Psoas muscle (tissue), 7 donors: ENCODE measurements at regions not wholly inside any gene's neighbourhood (a gene's known extent, or its start where the extent isn't known, plus 50 kb on each side); places are given as distances from the start of the nearest gene placed in this dataset.

Experiments
- ATAC-seq, 4 donors: fragments of 200-7000 bp; cut with Tn5 transposase; one replicate each; pipeline ENCODE4 v1.9.1; 2020; ENCODE audit warnings: moderate library complexity in 3 of 4, mild to moderate bottlenecking in 2 of 4
- DNase-seq, 2 donors: peaks; one replicate each; pipeline ENCODE4 v3.0.0-alpha.2; 2020
- H3K27ac ChIP-seq: fragments of 200-600 bp; one replicate; pipeline ENCODE4 v1.8.0; 2022
- H3K27me3 ChIP-seq, 3 donors: fragments of 200-600 bp in 1 of 3; one replicate each; pipeline versions ENCODE4 v1.6.1 to v1.8.0; 2013 to 2022; ENCODE audit warnings: low read length in 2 of 3, mild to moderate bottlenecking in 2 of 3, moderate library complexity in 1 of 3; ENCODE audit not compliant: insufficient read depth in 3 of 3
- H3K36me3 ChIP-seq, 2 donors: fragments of 200-600 bp in 1 of 2; one replicate each; pipeline versions ENCODE4 v1.6.1 to v1.8.0; 2013 to 2022; ENCODE audit warnings: low read depth in 1 of 2, mild to moderate bottlenecking in 1 of 2, moderate library complexity in 1 of 2; ENCODE audit not compliant: insufficient read depth in 1 of 2
- H3K4me1 ChIP-seq: fragments of 200-600 bp; one replicate; pipeline ENCODE4 v1.8.0; 2022
- H3K4me3 ChIP-seq: fragments of 200-600 bp; one replicate; pipeline ENCODE4 v1.8.0; 2022; ENCODE audit warnings: mild to moderate bottlenecking
- H3K9me3 ChIP-seq: fragments of 200-600 bp; one replicate; pipeline ENCODE4 v1.8.0; 2022
- WGBS, 3 donors: extraction: QIAGEN DNeasy Blood & Tissue Kit; methylation state at CpG; one replicate each; pipeline versions ENCODE4 v1.1.6 to v1.1.7; 2013; 5-methylcytosine and 5-hydroxymethylcytosine counted together
- intact Hi-C, 2 donors: fragments of 100-400 bp; cut with DNase I; formaldehyde crosslinking; loops; one replicate each; pipeline versions ENCODE4 v1.11.0 to v1.14.2; 2022
- TF ChIP-seq, protein P1 (sequence below): fragments of 200-600 bp; IDR thresholded peaks from one replicate; pipeline ENCODE4 v1.8.0; 2022; ENCODE audit warnings: antibody characterized with exemption
- donor health status: healthy with polysubstance abuse.
- donor health status: DM: no; HTN: no; CAD: no; lungs with moderate emphysema.
- donor health status: Bipolar disorder and iron deficiency.
- donor health status: healthy.
- donor health status: DM: yes; HTN: yes; CAD: no.
- donor health status: DM: no; HTN: no; CAD: no.
- donor health status: DM: yes; HTN: yes; CAD: no.

DNA sequence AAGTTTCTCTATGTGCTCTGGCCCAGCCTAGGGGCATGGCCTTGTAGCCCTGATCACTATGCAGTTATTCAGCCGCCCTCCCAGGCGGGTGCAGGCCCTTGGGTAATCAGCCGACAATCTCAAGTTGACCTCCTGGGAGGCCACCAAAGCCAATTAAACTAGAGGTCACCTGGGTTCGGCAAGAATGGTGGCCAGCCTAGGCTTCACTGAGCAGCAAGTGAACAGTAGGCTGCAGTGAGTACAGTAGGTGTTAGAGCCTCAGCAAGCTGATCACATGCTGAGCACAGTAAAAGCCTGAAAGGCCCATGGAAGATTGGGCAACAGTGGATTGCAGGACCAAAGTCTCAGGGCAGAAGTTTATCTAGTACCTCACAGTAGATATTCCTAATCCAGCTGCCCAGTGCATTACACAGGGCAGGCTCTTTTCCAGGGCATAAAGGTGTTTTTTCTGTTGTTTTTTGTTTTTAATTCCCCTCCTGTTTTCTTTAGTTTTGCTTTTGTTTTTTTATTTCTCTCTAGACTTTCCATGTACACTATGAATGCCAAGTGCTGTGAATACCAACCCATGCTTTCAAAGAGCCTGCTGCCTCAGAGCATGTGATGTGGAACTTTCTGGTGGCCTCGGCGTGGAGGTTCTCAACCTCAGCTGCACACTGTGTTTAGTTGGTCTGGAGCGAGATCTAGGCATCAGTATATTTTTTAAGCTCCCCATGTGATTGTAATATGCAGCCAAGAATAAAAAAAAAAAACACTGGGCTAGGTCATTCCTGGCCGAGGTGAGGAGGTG is 55.9 kb upstream of the ATL2 start:
- H3K27me3 ChIP-seq, result no peaks in the 10 kb centered on the region
- no peak overlapping the region for H3K27ac ChIP-seq
- WGBS, 3 donors, result 70 to 82% (median 71%) methylated on average over 8 of the region's 8 CpGs
- no peak overlapping the region for H3K4me3 ChIP-seq
- TF ChIP-seq, protein P1, sequence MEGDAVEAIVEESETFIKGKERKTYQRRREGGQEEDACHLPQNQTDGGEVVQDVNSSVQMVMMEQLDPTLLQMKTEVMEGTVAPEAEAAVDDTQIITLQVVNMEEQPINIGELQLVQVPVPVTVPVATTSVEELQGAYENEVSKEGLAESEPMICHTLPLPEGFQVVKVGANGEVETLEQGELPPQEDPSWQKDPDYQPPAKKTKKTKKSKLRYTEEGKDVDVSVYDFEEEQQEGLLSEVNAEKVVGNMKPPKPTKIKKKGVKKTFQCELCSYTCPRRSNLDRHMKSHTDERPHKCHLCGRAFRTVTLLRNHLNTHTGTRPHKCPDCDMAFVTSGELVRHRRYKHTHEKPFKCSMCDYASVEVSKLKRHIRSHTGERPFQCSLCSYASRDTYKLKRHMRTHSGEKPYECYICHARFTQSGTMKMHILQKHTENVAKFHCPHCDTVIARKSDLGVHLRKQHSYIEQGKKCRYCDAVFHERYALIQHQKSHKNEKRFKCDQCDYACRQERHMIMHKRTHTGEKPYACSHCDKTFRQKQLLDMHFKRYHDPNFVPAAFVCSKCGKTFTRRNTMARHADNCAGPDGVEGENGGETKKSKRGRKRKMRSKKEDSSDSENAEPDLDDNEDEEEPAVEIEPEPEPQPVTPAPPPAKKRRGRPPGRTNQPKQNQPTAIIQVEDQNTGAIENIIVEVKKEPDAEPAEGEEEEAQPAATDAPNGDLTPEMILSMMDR, result no peak
- ATAC-seq, result peak in 2 of 4 donors; percentile 46 to 57
- DNase-seq, result no peak
- no peaks in the 10 kb centered on the region for H3K9me3 ChIP-seq
- H3K36me3 ChIP-seq, result no peaks in the 10 kb centered on the region
- intact Hi-C loops, result no loop called here
- no peaks in the 10 kb centered on the region for H3K4me1 ChIP-seq

DNA sequence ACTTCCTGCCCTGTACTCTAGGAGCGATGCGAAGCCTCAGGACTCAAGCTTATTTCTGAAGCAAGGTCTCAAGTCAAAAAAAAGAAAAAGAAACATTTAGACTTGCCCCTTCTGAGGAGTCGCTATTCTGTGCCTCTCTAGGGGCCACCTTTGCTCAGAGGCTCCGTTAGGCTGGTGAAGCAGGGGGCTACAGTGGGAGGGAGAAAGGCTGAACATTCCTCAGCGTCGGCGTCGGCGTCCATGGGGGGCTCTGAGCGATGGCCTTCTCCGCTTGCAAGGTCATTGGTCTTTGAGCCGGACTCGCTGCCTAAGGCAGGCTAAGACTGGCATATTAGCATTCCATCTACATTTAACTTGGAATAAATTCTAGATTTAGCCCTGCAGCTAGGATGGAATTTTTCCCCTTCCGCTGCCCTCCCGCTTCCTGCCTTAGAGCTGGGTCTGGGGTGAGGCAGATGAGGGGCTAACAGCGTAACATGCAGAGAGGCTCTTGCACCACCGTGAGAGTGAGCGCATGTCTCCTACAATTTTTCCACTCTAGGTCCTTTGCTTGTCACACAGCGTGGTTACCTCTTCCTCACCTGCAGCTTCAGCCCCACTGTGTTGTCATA is 53.6 kb upstream of the ATL2 start:
- H3K9me3 ChIP-seq, result no peaks in the 10 kb centered on the region
- H3K27ac ChIP-seq, result no peak overlapping the region
- H3K4me3 ChIP-seq, result no peak overlapping the region
- no peaks in the 10 kb centered on the region for H3K27me3 ChIP-seq
- no peaks in the 10 kb centered on the region for H3K4me1 ChIP-seq
- H3K36me3 ChIP-seq, result no peaks in the 10 kb centered on the region
- ATAC-seq (no peak), DNase-seq (no peak)
- 79 to 82% (median 81%) methylated on average over 19 of the region's 19 CpGs for WGBS, 3 donors
- TF ChIP-seq, protein P1, result no peak
- intact Hi-C loops, result no loop called here

DNA sequence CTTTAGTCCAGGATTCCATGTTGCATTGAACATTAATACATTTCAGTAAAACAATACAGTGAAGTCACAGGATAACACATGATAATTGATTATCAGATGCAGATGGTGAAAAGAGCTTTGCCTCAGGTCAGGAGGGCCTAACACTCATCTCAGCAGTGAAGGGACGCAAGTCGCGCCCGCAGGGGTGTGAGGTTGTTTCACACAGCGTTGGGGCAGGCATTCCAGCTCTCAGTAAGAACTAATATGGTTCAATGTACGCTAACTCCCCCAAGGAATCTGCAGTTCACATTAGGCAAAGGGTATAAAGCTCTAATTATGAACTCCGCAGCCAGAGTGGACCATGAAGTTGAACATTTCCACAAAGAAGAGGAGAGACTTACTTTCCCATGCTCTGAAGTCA is 53.1 kb upstream of the ATL2 start:
- ATAC-seq (no peak), DNase-seq (no peak)
- intact Hi-C loops, result no loop called here

DNA sequence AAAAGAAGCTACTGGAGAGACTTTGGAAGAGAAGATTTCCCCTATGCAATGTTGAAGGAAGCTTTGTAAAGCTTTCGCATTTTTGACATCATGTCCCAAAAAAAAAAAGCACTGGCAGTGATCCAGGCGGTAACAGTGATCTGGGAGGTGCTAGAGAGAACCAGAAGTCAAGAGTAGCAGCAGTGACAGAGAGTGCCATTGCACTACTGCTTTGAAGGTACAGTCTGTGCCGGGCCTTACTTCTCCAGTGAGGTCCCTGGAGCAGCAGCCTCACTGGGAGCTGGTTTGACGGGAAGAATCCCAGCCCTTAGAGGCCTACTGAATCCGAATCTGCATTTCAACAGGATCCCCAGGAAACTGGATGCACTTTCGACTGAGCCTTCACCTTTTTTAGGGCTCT is 50.9 kb upstream of the ATL2 start:
- intact Hi-C loops, result no loop called here
- ATAC-seq, result no peak
- WGBS, 3 donors, result 67 to 76% (median 72%) methylated on average over 6 of the region's 6 CpGs
- no peak for DNase-seq
- Histone ChIP-seq H3K4me1 (no peaks in the 10 kb centered on the region), H3K9me3 (no peaks in the 10 kb centered on the region), H3K27ac (no peak overlapping the region), H3K4me3 (no peak overlapping the region), H3K36me3 (no peaks in the 10 kb centered on the region), H3K27me3 (no peaks in the 10 kb centered on the region)
- TF ChIP-seq, protein P1, result no peak

More for the DNA sequence above, 53.1 kb upstream of the ATL2 start:
- H3K4me1 ChIP-seq, result no peaks in the 10 kb centered on the region
- no peak overlapping the region for H3K4me3 ChIP-seq
- 85 to 90% (median 90%) methylated on average over 7 of the region's 7 CpGs for WGBS, 3 donors
- TF ChIP-seq, protein P1, result no peak
- no peaks in the 10 kb centered on the region for H3K27me3 ChIP-seq
- H3K9me3 ChIP-seq, result no peaks in the 10 kb centered on the region
- no peaks in the 10 kb centered on the region for H3K36me3 ChIP-seq
- no peak overlapping the region for H3K27ac ChIP-seq
